Suprapubic skin (tissue), 4 donors: ENCODE measurements at regions not wholly inside any gene's neighbourhood (a gene's known extent, or its start where the extent isn't known, plus 50 kb on each side); places are given as distances from the start of the nearest gene placed in this dataset.

Experiments
- POLR2A ChIP-seq, 2 donors: fragments of 450-650 bp; IDR thresholded peaks; one replicate each; pipeline ENCODE4 v1.6.1; 2017; ENCODE audit warnings: antibody characterized with exemption in 2 of 2, mild to moderate bottlenecking in 2 of 2, moderate library complexity in 2 of 2
- POLR2AphosphoS5 ChIP-seq, 3 donors: sonication (generic); formaldehyde crosslinking; IDR thresholded peaks; one replicate each; pipeline ENCODE4 v1.6.1; 2017; ENCODE audit warnings: antibody characterized with exemption in 3 of 3
- TF ChIP-seq, protein P1 (sequence below), 2 donors: fragments of 200-600 bp in 1 of 2; fragments of 450-650 bp in 1 of 2; sonication (generic) in 1 of 2; IDR thresholded peaks; one replicate each; pipeline ENCODE4 v1.5.1; 2016 to 2019; ENCODE audit warnings: antibody characterized with exemption in 2 of 2, mild to moderate bottlenecking in 1 of 2, moderate library complexity in 1 of 2

DNA sequence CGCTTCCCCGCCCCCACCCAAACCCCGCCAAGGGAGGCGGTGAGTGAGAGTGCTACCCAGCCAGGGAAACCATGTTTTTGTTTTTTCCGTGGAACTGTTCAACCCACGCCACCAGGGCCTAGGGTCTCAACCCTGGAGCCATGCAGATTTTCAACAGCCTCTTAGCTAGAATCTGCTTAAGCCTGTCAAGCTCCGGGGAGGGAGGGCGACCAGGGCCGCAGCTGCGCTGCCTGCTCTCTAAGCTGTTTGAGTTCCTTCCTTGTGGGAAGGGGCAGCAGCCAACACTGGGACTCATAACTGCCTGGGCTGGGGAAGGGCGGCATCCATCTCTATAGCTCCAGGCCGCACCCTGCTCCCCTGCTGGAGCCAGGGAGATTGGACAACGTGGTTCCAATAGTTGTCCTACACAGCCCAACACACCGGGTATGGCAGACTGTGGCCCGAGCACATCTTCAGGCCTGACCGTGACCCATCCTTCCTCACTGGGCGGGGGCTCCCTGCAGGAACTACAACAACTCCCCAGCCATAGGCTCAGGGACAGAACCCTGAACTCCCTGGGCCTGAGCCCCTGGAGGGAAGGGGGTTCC is 1065.7 kb upstream of the MANEA start:
- TF ChIP-seq, protein P1, sequence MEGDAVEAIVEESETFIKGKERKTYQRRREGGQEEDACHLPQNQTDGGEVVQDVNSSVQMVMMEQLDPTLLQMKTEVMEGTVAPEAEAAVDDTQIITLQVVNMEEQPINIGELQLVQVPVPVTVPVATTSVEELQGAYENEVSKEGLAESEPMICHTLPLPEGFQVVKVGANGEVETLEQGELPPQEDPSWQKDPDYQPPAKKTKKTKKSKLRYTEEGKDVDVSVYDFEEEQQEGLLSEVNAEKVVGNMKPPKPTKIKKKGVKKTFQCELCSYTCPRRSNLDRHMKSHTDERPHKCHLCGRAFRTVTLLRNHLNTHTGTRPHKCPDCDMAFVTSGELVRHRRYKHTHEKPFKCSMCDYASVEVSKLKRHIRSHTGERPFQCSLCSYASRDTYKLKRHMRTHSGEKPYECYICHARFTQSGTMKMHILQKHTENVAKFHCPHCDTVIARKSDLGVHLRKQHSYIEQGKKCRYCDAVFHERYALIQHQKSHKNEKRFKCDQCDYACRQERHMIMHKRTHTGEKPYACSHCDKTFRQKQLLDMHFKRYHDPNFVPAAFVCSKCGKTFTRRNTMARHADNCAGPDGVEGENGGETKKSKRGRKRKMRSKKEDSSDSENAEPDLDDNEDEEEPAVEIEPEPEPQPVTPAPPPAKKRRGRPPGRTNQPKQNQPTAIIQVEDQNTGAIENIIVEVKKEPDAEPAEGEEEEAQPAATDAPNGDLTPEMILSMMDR (IDR thresholded peaks at IDR 0.05) = no peak
- TF ChIP-seq POLR2A (IDR thresholded peaks at IDR 0.05) (no peak), POLR2AphosphoS5 (IDR thresholded peaks at IDR 0.05) (no peak)
